ENCODE measurements at regions not wholly inside any gene's neighbourhood (a gene's known extent, or its start where the extent isn't known, plus 50 kb on each side); places are given as distances from the start of the nearest gene placed in this dataset.

GRCh38 chr4:108559068-108559793 is 61.1 kb upstream of the RPL34 start:
- no peak for FAIRE-seq
- H3K79me2 ChIP-seq (ENCODE audit: insufficient read depth, low read length) = no peaks in the 10 kb centered on the region
- H3K27me3 ChIP-seq (ENCODE audit: control insufficient read depth in 1 of 2, insufficient read depth in 2 of 2, low read length in 2 of 2) = no peaks in the 10 kb centered on the region
- DNase-seq (ENCODE audit: low spot score) = no peak
- H3K4me2 ChIP-seq (ENCODE audit: low read depth, low read length) = no peak overlapping the region
- POLR2A ChIA-PET = no interaction called here
- TF ChIP-seq ISL2 (CRISPR knock-in tag; IDR thresholded peaks at IDR 0.05) (no peak), FOXA3 (CRISPR knock-in tag; IDR thresholded peaks at IDR 0.05) (no peak), ZNF546 (CRISPR knock-in tag; conservative IDR thresholded peaks at IDR 0.05) (no peak), ZBTB25 (CRISPR knock-in tag; IDR thresholded peaks at IDR 0.05) (no peak), PPARG (CRISPR knock-in tag; conservative IDR thresholded peaks at IDR 0.05) (no peak), CBX5 (CRISPR knock-in tag; IDR thresholded peaks at IDR 0.05; ENCODE audit: borderline replicate concordance) (no peak), ZNF629 (CRISPR knock-in tag; conservative IDR thresholded peaks at IDR 0.05) (no peak), ZNF569 (CRISPR knock-in tag; IDR thresholded peaks at IDR 0.05; ENCODE audit: borderline replicate concordance) (no peak), PRDM4 (CRISPR knock-in tag; IDR thresholded peaks at IDR 0.05; ENCODE audit: borderline replicate concordance) (no peak), ZNF354B (CRISPR knock-in tag; IDR thresholded peaks at IDR 0.05) (no peak), SRF (IDR thresholded peaks at IDR 0.05; ENCODE audit: low read depth, low read length) (no peak), SIX4 (CRISPR knock-in tag; IDR thresholded peaks at IDR 0.05) (no peak), DDIT3 (CRISPR knock-in tag; IDR thresholded peaks at IDR 0.05) (no peak), MLXIP (CRISPR knock-in tag; IDR thresholded peaks at IDR 0.05; ENCODE audit: borderline replicate concordance) (no peak), KAT2B (IDR thresholded peaks at IDR 0.05; ENCODE audit: borderline replicate concordance, low read depth, low read length) (no peak), ZNF607 (CRISPR knock-in tag; IDR thresholded peaks at IDR 0.05; ENCODE audit: borderline replicate concordance) (no peak)
- no peaks in the 10 kb centered on the region for H3K4me1 ChIP-seq (ENCODE audit: insufficient read depth, low read length)
- 6% methylated on average over 7 of the region's 7 CpGs for whole genome bisulfite sequencing (ENCODE audit: low lambda C conversion rate)
- CTCF ChIA-PET (ENCODE audit: low intra/inter-chr PET ratio, low total read pairs) = no interaction called here
- intact Hi-C loops (cut with micrococcal nuclease; ENCODE audit: unreplicated experiment) = no loop called here
- no peak overlapping the region for H3K27ac ChIP-seq (ENCODE audit: extremely low read length, insufficient read depth, low read length)
- H3K36me3 ChIP-seq (replicated peaks in 1 of 2; ENCODE audit: control insufficient read depth in 1 of 2, insufficient read depth in 2 of 2, low read length in 2 of 2) = no peaks in the 10 kb centered on the region
- no TSS peak for BruUV-seq (replicated peaks)
- no peak overlapping the region for H2AFZ ChIP-seq (ENCODE audit: low read length)
- in situ Hi-C loops (cut with HindIII; ENCODE audit: extremely low pct_ligation_motif_present, low pct_unique_long_range_greater_than_20kb) = no loop called here
- H4K20me1 ChIP-seq (ENCODE audit: insufficient read depth, low read length) = no peaks in the 10 kb centered on the region
- H3K9ac ChIP-seq (ENCODE audit: insufficient read depth, low read depth, low read length) = no peak overlapping the region
- ATAC-seq = no peak
- no peak overlapping the region for H3K4me3 ChIP-seq (replicated peaks in 1 of 3; ENCODE audit: insufficient read depth in 1 of 3, low read depth in 2 of 3, low read length in 3 of 3)
- no peaks in the 10 kb centered on the region for H3K9me3 ChIP-seq (ENCODE audit: low read length)
